NOMO-1 treated with dmso at 0.1 percent for 144 hours (cell line): ENCODE measurements at regions not wholly inside any gene's neighbourhood (a gene's known extent, or its start where the extent isn't known, plus 50 kb on each side); places are given as distances from the start of the nearest gene placed in this dataset.
"Not testable (repeated sequence)": the region's sequence is repeated elsewhere in the genome, so short reads cannot be mapped to it uniquely, and the experiment has no call there.

ENCODE experiments used
- DNase-seq: peaks from one replicate; lab custom pipeline; 2025; ENCODE audit not compliant: unreplicated experiment; lab: John Stamatoyannopoulos, UW

DNA sequence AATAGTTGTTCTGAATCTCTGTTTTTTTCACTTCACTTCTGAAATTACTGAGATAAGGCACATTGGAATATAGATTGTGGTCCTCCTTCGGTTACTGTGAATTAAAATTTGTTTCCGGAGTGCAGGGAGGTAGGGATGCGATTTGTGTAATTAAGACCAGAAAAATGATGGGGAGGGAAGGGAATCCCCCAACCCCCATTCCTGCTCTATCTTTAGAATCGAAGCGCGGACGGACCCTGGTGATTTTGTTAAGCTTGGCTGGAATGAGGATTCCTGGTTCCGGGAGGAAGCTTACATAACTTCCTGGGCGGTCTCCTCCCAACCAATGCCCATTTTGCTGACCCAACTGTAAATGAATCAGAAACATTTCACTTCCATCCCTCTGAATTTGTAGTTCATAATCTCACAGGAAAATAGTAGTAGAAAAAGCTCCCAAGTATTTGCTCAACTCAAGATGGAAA, 220.1 kb upstream of the MSX2 start:
- DNase-seq: no peak

DNA sequence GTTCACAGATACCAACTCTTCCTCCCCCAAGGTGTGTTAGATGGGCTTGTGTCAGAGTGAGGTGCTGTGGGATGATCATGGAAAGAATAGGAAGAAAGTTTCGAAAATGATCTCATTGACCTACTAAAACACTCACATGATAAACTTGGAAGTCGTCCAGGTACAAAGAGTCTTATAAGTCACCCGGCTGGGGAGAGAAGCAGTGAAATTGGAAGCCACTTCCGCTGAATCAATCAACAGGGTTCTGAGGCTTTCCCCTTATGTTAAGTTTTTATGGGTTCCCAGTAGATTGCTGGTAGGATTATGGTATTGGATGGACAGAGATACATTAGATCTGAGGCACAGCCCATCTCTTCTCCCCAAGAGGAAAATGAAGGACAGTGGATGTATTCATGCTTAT, 218.8 kb upstream of the MSX2 start:
- no peak for DNase-seq

DNA sequence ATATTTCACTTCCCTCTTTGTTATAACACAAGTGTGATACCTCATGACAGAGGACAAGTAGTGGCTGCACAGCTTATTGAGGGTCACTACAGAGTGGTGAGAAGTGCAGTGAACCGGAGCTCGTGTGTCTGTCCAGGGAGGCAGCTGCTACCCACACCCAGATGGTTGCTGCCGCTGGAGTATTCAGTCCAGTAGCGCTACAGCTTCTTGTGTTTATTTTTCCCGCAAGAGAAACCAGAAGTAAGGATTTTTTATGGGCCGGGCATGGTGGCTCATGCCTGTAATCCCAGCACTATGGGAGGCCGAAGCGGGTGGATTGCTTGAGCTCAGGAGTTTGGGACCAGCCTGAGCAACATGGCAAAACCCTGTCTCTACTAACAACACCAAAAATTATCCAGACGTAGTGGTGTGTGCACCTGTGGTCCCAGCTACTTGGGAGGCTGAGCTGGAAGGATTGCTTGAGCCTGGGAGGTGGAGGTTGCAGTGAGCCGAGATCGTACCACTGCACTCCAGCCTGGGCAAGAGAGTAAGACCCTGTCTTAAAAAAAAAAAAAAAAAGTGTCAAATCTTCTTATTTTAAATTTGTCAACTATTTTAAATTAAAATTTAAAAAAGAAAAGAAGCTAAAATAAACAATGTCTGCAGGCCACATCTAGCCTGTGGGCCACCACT, 213.5 kb upstream of the MSX2 start:
- DNase-seq: not testable (repeated sequence)

DNA sequence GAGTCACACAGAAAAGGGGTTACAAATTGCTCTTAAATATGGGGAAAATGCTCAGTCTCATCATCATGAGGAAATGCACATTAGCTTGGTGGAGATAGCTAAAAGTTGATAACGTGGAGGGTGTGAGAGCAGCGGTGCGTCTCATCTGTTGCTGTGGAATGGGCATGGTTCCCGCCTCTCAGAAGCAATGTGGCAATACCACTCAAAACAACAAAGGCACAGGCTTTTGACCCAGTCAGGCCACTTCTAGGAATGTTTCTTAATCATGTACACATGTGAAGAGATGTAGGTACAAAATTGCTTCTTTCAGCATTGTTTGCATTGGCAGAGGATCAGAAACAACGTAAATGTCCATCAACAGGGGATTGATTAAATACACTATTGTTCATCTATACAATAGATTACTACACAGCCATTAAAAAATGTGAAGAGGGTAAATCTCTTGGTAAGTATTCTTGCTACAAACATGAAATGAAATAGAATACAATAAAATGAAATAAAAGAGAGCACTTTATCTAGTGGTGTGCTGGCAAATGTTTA, 212.6 kb upstream of the MSX2 start:
- no peak for DNase-seq

DNA sequence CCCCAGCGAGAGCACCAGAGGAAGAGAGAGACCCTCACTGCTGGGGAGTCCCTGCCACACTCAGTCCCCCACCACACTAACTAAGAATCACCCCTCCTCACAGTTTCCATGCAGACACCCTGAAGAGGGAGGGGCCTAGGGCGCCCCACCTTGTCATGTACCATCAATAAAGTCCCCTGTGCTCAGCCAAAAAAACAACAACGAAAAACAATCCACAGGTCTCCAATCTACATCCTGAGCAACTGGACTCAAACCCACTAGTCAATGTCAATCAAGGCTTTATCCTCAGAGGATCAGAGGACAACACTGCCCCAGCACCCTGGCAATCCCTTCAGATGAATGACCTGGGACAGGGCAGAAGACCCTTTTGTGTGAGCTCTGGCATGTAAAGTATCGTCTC, 210.1 kb upstream of the MSX2 start:
- DNase-seq: no peak

DNA sequence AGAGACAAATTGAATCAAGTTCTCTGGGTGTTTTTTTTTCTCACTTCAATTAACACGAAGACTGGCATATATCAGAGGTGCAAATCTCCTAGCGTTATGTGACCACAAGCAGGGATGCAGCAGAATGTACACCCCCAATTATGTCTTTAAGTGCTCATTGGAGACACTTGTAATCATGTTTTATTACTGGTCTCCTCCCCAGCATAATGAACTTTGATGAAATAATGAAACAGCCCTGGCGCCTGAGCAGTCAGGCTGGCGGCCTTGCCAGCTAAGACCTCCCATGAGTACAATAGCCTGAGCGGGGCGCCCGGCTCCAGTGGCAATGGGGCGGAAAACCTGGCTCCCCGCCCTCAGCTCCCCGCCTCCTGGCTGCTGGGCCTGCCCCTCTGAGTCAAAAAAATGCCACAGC, 209.4 kb upstream of the MSX2 start:
- no peak for DNase-seq

DNA sequence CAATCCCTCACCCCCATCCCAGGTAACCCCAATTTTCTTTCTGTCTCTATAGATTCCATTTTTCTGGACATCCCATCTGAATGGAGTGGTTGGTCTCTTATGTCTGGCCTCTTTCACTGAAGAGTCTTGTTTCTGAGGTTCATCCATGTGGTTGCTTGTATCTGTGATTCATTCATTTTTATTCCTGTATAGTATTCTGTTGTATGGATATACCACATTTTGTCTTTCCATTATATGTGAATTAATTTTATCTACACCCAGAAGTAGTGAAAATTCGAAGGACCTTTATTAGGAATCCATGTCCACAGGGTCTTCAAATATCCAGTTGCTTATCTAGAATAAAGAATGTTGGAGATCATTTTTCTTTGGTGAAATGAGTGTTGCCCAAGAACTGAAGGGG, 207.6 kb upstream of the MSX2 start:
- no peak for DNase-seq

DNA sequence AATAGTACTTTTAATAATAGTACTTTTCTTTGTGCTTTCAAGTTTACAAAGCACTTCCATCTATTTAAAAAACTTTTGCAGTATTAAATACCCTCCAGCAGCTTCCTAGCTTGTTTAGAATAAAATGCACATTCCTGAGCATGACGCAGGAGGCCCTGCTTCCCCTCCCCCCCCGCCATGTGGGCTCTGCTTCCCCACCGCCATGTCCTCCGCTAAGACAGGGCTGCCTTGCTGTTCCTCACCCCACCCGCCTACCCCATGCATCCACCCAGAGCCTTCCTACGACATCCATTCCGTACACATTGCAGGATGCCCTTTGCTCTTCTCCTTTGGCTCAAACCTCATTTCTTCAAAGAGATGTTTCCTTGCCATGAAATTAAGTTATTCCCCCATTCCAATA, 205.9 kb upstream of the MSX2 start:
- no peak for DNase-seq

DNA sequence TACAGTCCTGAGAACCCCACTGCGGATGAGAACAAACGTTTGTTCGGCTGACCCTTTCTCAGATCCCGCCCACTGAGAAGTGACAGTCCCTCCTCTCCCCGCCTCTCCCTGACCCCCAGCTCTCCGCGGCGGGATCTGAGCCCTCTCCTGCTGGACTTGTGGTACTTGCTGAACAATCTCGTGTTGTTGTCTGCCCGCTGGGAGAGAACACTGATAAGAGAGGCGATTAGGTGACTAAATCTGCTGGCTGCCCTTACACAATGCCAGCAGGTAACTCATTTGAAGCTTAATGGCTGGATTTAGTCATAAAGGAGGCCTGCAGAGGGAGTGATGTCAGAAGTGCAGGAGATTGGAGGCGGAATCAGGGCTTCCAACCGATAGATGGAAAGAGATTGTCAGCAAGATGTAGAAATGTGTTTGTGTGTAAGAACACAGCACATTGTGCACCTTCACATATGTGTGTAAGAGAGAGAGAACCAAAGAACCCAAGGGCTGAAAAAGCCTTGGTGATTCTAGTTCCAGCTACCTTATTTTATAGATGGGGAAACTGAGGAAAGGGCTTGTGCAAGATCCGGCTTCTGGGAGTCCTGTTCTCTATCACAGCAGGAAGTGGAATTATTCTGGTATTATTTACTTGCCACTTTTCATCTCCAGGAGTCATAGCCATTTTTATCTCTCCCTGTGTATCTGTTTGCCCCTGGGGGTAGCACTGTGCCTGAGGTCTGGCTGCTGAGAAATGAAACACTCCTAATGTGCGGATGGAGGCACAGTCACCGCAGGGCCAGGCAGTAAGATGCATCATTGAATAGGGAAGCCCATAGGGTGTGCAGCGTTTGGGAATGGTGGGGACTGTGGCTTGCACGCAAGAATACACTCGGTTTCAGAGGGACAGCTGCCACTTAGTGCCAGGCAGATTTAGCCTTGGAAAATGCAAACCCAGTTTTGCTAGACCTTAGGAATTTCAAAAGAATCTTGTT, 203.7 kb upstream of the MSX2 start:
- DNase-seq: no peak

DNA sequence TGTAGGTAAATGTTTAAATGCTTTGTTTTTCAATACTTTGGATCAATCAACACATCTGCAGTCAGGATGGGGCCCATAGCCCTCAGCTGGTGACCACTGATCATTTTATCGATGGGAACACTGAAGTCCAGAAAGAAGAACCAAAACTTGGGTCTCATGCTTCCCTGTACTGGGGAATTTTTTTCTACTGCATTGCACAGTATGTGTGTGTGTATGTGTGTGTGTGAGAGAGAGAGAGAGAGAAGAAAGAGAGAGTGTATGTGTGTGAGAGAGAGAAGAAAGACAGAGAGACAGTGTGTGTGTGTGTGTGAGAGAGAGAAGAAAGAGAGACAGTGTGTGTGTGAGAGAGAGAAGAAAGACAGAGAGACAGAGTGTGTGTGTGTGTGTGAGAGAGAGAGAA, 202.9 kb upstream of the MSX2 start:
- no peak for DNase-seq

DNA sequence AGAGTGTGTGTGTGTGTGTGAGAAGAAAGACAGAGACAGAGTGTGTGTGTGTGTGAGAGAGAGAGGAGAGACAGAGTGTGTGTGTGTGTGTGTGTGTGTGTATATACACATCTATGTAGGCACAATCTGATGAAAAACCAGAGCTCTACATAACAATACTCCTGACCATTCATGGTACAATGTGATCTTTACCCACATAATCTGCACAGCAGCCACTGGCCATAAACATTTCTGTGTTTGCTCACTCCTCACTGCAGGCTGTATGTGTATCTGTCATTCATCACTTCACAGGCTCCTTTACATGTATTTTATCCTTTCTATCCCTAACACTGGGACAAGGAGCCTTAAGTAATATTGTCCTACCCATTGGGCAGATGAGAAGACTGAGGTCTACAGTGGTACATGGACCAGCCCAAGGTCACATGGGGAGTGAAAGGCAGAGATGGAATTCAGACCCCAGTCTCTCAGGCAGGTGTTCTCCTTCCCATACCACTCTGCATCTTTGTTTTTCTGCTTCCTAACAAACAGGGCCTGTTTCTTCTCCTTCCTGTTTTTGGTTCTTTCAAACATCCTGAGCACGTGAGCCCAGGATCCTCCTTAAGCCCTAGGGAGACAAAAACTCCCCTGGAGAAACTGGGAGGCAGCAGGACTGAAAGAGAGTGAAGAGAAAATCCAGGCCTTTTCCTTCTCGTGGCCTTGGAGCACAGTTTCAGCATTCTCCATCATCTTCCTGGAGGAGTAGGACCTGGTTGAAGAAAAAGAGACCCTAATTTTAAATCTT, 201.7 kb upstream of the MSX2 start:
- no peak for DNase-seq

DNA sequence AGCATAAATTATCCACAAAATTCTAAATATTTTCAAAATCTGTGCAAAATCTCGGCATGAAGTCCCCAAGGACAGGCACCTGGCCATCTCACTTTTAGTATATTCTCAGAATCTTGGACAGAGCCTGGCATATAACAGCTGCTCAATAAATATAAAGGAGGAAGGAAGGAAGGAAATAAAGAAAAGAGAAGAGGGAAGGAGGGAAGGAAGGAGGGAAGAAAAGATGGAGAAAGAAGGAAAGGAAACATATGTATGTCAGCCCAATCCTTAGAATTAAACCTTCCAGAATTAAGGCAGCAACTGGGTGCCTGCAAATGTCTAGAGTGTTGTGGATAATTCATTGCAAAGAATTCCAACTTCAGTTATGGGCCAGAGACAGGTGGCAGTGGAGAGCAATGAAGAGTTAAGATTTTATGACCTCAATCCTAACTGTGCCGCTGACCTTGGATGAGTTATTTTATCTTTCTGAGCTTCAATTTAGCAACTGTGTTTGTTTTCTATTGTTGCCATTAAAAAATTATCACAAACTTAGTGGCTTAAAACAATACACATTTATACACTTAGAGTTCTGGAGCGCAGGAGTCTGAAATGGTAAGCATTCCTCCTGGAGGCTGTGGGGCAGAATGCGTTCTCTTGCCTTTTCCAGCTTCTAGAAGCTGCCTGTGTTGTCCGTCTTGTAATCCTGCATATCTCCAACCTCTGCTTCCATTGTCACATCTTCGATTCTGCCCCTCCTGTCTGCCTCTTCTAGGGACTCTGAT, 200.9 kb upstream of the MSX2 start:
- no peak for DNase-seq

DNA sequence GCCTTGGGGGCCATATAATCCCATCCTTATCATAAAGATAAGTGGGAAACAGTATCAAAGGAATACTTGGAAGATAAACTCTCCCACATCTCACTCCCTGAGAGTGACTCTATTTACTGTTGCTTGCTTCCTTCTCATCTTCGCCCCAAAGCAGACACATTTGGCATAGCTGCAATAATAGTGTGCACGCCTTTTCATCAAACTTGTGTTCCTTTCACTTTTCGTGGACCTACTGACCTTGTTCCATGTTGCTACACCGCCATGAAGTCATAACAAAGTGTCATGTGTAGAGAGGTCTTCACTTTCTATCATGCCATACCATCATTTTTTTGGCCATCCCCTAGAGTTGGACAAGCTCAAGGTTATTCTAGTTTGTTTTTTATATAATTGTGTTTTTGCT, 200.0 kb upstream of the MSX2 start:
- no peak for DNase-seq

DNA sequence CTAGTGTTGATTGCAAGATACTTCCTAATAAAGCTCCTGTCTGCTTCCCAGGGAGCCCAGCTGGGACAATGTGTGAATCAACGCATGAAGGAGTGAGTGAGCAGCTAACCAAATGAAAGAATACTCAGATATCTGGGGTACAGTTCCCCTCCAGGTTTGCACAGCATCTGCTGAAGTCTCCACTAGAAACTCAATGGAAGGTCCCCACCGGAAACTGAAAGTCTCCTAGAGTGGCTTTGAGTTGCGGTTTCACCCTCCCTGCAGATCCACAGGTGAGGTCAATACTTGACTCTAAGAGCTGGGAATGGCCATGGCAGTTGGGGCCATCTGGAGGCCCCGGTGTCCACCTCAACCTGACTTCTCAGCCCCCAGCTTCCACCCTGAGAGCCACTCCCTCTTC, 198.2 kb upstream of the MSX2 start:
- no peak for DNase-seq

DNA sequence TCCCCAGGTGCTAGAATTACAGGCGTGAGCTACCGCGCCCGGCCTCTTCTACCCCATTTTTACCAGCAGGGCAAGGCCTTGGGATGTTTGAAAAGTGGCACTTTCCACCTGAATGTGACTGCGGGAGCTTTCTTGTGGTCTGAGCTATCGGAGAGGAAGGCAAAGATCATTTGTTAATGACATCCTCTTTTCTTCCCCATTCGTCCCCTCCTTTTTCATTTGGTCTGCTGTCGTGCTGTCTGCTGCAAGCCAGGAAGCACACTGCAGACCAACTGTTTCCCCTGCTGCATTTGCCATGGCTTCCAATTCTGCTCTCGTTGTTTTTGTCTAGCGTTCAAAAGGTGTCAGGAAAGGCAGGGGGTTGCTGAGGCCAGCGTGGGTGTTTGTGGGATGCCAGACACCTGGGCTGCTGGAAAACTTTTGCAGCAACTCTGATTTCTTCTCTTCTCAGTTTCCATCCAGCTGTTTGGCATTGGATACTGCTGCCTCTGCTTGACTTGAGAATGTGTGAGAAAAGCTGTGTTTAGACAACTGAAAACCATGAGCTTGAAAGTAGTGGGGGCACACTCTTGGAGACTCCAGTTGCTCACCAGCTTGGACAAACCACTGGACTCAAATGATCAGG, 196.4 kb upstream of the MSX2 start:
- DNase-seq: peak; percentile 53

DNA sequence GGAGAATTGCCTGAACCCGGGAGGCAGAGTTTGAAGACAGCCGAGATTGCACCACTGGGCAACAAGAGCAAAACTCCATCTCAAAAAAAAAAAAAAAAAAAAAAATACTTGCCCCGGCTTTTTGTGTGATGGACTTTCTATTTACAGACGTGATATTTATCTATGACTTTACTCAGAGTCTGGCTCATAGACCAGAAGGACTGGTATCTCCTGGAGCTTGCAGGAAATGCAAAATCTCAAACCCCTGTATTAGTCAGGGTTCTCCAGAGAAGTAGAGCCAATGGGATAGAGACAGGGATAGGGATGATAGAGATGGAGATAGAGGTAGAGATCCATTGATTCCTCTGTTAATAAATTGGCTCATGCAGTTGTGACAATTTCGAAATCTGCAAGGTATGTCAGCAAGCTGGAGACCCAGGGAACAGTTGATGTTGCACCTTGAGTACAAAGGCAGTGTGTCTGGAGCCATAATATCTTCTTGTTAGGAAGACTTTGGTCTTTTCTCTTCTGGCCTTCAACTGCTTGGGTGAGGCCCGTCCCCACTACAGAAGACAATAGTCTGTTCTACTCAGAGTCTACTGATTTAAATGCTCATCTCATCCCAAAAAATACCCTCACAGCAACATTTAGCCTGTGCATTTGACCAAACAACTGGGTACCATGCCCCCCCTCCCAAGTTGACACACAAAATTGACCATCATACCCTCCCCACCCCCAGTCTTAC, 195.4 kb upstream of the MSX2 start:
- no peak for DNase-seq

DNA sequence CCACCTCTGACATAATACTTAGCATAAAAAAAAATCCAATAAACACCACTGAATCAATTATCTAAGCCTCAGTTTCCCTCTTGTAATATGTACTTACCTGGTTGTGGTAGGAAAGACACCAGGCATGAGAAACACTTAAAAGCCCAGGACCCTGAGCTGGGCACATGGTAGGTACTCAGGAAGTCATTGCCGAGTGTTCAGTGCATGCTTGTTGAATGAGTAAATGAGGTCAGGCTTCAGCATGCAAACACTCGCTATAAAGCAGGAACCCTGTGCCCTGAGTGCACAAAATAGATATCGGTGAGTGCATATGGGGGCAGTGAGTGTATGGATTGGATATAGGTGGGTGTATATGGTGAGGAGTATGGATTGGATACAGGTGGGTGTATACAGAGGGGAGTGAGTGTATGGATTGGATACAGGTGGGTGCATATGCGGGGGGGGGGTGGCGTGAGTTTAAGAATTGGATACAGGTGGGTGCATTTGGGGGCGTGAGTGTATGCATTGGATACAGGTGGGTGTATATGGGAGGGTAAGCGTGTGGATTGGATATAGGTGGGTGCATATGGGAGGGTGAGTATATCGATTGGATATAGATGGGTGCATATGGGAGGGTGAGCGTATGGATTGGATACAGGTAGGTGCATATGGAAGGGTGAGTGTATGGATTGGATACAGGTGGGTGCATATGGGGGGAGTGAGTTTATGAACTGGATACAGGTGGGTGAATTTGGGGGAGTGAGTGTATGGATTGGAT, 194.3 kb upstream of the MSX2 start:
- no peak for DNase-seq

DNA sequence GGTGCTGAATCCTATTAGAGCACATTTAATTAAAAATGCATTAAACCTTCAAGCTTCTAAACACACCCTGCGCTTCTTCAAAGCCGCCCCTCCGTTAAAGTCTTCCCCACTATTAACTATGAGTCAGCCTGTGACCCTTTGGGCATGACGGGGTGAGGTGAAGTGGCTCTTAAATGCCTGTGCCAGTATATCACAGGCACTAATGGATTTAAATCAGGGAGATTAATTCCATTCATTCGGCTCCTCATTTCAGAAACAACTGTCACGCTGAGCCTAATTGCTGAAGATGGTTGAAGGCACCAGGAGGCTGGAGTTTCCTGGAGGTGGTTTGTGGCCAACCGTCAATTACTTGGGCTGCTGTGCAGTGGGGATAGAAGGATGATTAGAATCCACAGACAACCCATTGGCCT, 192.6 kb upstream of the MSX2 start:
- no peak for DNase-seq
